ENCODE measurements at regions not wholly inside any gene's neighbourhood (a gene's known extent, or its start where the extent isn't known, plus 50 kb on each side); places are given as distances from the start of the nearest gene placed in this dataset.

- TF ChIP-seq TCFL5 (CRISPR knock-in tag; conservative IDR thresholded peaks at IDR 0.05) (no peak), MYBL2 (IDR thresholded peaks at IDR 0.05; ENCODE audit: low read depth) (no peak), MYBL2 (CRISPR knock-in tag; IDR thresholded peaks at IDR 0.05; ENCODE audit: borderline replicate concordance) (no peak), RBFOX2 (IDR thresholded peaks at IDR 0.05; ENCODE audit: low read depth, low read length) (no peak), EZH2 (IDR thresholded peaks at IDR 0.05; ENCODE audit: borderline replicate concordance, low read depth, low read length) (no peak), FOXK2 (conservative IDR thresholded peaks at IDR 0.05 in 1 of 2, IDR thresholded peaks at IDR 0.05 in 1 of 2; ENCODE audit: low read depth in 2 of 2) (no peak), CTCF (IDR thresholded peaks at IDR 0.05 in 2 of 3, conservative IDR thresholded peaks at IDR 0.05 in 1 of 3; ENCODE audit: insufficient read depth in 2 of 3, low read depth in 1 of 3, low read length in 3 of 3) (no peak), SMAD2 (IDR thresholded peaks at IDR 0.05; ENCODE audit: low read depth, low read length) (no peak), CBFA2T3 (IDR thresholded peaks at IDR 0.05) (no peak), POLR2AphosphoS5 (IDR thresholded peaks at IDR 0.05; ENCODE audit: control insufficient read depth, insufficient read depth, low read depth, low read length) (no peak), TAF1 (IDR thresholded peaks at IDR 0.05; ENCODE audit: control insufficient read depth, extremely low read depth, insufficient read depth, low read length, severe bottlenecking) (no peak), JUNB (CRISPR knock-in tag; conservative IDR thresholded peaks at IDR 0.05) (no peak), RBM39 (optimal IDR thresholded peaks at IDR 0.05; ENCODE audit: low read depth, low read length) (no peak), USF2 (CRISPR knock-in tag; IDR thresholded peaks at IDR 0.05) (no peak), EP300 (IDR thresholded peaks at IDR 0.05; ENCODE audit: low read length) (no peak)
These were observed 260.4 kb downstream of the MREG start for GRCh38 chr2:215752991-215753390.
